ENCODE measurements at regions not wholly inside any gene's neighbourhood (a gene's known extent, or its start where the extent isn't known, plus 50 kb on each side); places are given as distances from the start of the nearest gene placed in this dataset.

GRCh38 chr1:103256490-103256889 lies 148.2 kb upstream of the COL11A1 start:
- intact Hi-C loops (cut with DNase I; ENCODE audit: low total_unique reads) = no loop called here
- Histone ChIP-seq H3K27ac (no peak overlapping the region), H3K4me3 (no peak overlapping the region), H3K9me3 (no peaks in the 10 kb centered on the region), H3K4me1 (no peaks in the 10 kb centered on the region), H3K36me3 (no peaks in the 10 kb centered on the region), H3K27me3 (no peaks in the 10 kb centered on the region)
- DNase-seq = no peak
- no peak for TF ChIP-seq POLR2A (IDR thresholded peaks at IDR 0.05)
- TF ChIP-seq, protein P1, sequence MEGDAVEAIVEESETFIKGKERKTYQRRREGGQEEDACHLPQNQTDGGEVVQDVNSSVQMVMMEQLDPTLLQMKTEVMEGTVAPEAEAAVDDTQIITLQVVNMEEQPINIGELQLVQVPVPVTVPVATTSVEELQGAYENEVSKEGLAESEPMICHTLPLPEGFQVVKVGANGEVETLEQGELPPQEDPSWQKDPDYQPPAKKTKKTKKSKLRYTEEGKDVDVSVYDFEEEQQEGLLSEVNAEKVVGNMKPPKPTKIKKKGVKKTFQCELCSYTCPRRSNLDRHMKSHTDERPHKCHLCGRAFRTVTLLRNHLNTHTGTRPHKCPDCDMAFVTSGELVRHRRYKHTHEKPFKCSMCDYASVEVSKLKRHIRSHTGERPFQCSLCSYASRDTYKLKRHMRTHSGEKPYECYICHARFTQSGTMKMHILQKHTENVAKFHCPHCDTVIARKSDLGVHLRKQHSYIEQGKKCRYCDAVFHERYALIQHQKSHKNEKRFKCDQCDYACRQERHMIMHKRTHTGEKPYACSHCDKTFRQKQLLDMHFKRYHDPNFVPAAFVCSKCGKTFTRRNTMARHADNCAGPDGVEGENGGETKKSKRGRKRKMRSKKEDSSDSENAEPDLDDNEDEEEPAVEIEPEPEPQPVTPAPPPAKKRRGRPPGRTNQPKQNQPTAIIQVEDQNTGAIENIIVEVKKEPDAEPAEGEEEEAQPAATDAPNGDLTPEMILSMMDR (IDR thresholded peaks at IDR 0.05) = no peak

DNA sequence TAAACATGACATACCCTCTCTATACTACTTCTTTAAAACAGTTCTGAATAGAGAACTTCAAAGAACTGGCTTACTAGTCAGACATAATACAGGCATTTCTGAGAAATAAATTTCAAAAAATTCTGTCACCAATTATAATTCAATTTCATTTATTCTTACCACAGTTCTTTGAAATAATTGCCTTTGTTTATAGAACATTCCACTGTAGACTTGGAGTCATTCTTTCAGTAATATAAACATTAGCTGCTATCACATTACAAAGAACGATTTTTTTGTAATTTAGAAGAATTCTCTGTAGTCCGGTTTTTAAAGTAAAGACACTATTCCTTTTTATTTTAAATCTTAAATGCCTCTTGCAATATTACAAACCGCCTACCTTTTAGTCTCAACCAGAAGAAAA lies 146.4 kb upstream of the COL11A1 start:
- DNase-seq = no peak
- TF ChIP-seq, protein P1 (IDR thresholded peaks at IDR 0.05) = no peak
- no peak for TF ChIP-seq POLR2A (IDR thresholded peaks at IDR 0.05)
- no peak overlapping the region for H3K4me3 ChIP-seq
- H3K27me3 ChIP-seq = no peaks in the 10 kb centered on the region
- intact Hi-C loops (cut with DNase I; ENCODE audit: low total_unique reads) = no loop called here
- H3K9me3 ChIP-seq = no peaks in the 10 kb centered on the region
- no peak overlapping the region for H3K27ac ChIP-seq
- H3K4me1 ChIP-seq = no peaks in the 10 kb centered on the region
- no peaks in the 10 kb centered on the region for H3K36me3 ChIP-seq

DNA sequence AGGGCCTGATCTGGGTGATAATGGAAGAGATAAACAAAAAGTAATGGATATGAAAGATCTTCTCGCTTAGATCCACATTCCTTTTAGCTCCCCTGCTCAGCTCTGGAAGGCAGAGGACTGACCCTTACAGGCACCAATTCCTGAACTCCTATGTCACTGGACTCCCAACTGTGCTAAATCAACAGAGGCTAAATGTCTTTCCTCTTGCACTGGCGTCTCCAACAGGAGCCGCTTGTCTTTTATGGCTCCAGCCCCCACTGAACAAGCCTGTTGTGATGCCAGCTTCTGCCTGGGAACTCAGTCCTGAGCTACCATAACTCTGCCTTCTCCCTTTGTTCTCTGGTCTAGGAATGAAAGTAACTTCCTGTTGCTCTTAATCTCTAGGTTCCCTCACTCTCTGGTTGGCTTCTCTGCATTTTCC lies 142.1 kb upstream of the COL11A1 start:
- TF ChIP-seq POLR2A (IDR thresholded peaks at IDR 0.05) = no peak
- TF ChIP-seq, protein P1 (IDR thresholded peaks at IDR 0.05) = no peak
- no peak overlapping the region for H3K27ac ChIP-seq
- no peaks in the 10 kb centered on the region for H3K27me3 ChIP-seq
- H3K4me1 ChIP-seq = no peaks in the 10 kb centered on the region
- intact Hi-C loops (cut with DNase I; ENCODE audit: low total_unique reads) = no loop called here
- H3K36me3 ChIP-seq = no peaks in the 10 kb centered on the region
- DNase-seq = no peak
- no peaks in the 10 kb centered on the region for H3K9me3 ChIP-seq
- no peak overlapping the region for H3K4me3 ChIP-seq

- no peaks in the 10 kb centered on the region for H3K9me3 ChIP-seq
- no peaks in the 10 kb centered on the region for H3K36me3 ChIP-seq
- H3K4me3 ChIP-seq = no peak overlapping the region
- no peaks in the 10 kb centered on the region for H3K4me1 ChIP-seq
- no peak overlapping the region for H3K27ac ChIP-seq
- intact Hi-C loops (cut with DNase I; ENCODE audit: low total_unique reads) = no loop called here
- no peak for DNase-seq
- TF ChIP-seq POLR2A (IDR thresholded peaks at IDR 0.05) = no peak
- TF ChIP-seq, protein P1 (IDR thresholded peaks at IDR 0.05) = no peak
- no peaks in the 10 kb centered on the region for H3K27me3 ChIP-seq
These were observed 140.2 kb upstream of the COL11A1 start for GRCh38 chr1:103248417-103249102.

DNA sequence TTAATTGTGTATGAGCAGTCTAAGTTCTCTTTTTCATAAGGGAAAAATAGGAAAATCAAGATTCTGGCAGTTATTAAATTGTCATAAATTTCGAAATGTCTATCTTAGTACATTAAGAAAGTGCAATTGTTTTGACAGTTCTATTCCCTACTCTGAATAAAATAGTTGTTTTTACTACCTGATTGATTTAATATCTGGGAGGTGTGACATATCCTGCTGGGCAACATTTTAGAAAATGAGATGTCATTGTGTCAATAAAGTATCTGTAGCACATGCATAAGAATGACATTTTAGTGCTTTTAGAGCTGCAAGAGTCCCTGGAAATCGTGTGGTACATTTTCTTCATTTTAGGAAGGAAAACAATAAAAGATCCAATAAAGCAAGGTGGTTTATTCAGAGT lies 139.2 kb upstream of the COL11A1 start:
- H3K27ac ChIP-seq = no peak overlapping the region
- no peaks in the 10 kb centered on the region for H3K4me1 ChIP-seq
- H3K36me3 ChIP-seq = no peaks in the 10 kb centered on the region
- intact Hi-C loops (cut with DNase I; ENCODE audit: low total_unique reads) = no loop called here
- TF ChIP-seq, protein P1 (IDR thresholded peaks at IDR 0.05) = no peak
- no peak for TF ChIP-seq POLR2A (IDR thresholded peaks at IDR 0.05)
- no peaks in the 10 kb centered on the region for H3K27me3 ChIP-seq
- no peak overlapping the region for H3K4me3 ChIP-seq
- no peak for DNase-seq
- no peaks in the 10 kb centered on the region for H3K9me3 ChIP-seq

Data from uterus (tissue), 3 donors.